Body of pancreas (tissue), 4 donors: ENCODE measurements at regions not wholly inside any gene's neighbourhood (a gene's known extent, or its start where the extent isn't known, plus 50 kb on each side); places are given as distances from the start of the nearest gene placed in this dataset.

Experiments used
- ATAC-seq: fragments of 150-250 bp; one replicate; pipeline ENCODE4 v1.9.1; 2016
- DNase-seq, 4 donors: peaks; one replicate each; pipeline ENCODE4 v3.0.0-alpha.2; 2019
- H3K27ac ChIP-seq, 4 donors: fragments of 200-600 bp; sonication (generic); 1 replicate in 3 of 4; 2 replicates in 1 of 4; pipeline versions ENCODE4 v1.5.1 to v1.6.1; 2016 to 2019; ENCODE audit warnings: mild to moderate bottlenecking in 1 of 4, mixed read lengths in 1 of 4, moderate library complexity in 1 of 4
- H3K27me3 ChIP-seq, 2 donors: fragments of 200-600 bp; sonication (generic); one replicate each; pipeline ENCODE4 v1.6.0; 2016; ENCODE audit warnings: mild to moderate bottlenecking in 1 of 2
- H3K36me3 ChIP-seq, 2 donors: fragments of 200-600 bp; sonication (generic); replicated peaks in 1 of 2; 2 replicates each; pipeline ENCODE4 v1.5.1; 2016; ENCODE audit warnings: low read depth in 2 of 2; ENCODE audit not compliant: insufficient read depth in 1 of 2
- H3K4me1 ChIP-seq: fragments of 200-600 bp; sonication (generic); one replicate; pipeline ENCODE4 v1.6.0; 2016
- H3K4me3 ChIP-seq, 2 donors: fragments of 200-600 bp; sonication (generic); 1 replicate in 1 of 2; 2 replicates in 1 of 2; pipeline ENCODE4 v1.5.1; 2016 to 2019
- H3K9me3 ChIP-seq, 3 donors: fragments of 200-600 bp; sonication (generic); 1 replicate in 2 of 3; 2 replicates in 1 of 3; pipeline ENCODE4 v1.5.1; 2016
- POLR2A ChIP-seq, 3 donors: fragments of 450-650 bp; IDR thresholded peaks; one replicate each; pipeline ENCODE4 v1.6.1; 2016; ENCODE audit warnings: antibody characterized with exemption in 3 of 3, mild to moderate bottlenecking in 2 of 3
- WGBS, 2 donors: methylation state at CpG; one replicate each; pipeline ENCODE4 v1.1.5; 2017; 5-methylcytosine and 5-hydroxymethylcytosine counted together
- intact Hi-C: fragments of 100-400 bp; cut with DNase I; formaldehyde crosslinking; loops from one replicate; pipeline ENCODE4 v1.15.1; 2023
- TF ChIP-seq, protein P1 (sequence below), 7 experiments: fragments of 450-650 bp in 4 of 7; fragments of 200-600 bp in 3 of 7; sonication (generic) in 3 of 7; IDR thresholded peaks; one replicate each; pipeline ENCODE4 v1.5.1; 2016 to 2019; ENCODE audit warnings: antibody characterized with exemption in 7 of 7

DNA sequence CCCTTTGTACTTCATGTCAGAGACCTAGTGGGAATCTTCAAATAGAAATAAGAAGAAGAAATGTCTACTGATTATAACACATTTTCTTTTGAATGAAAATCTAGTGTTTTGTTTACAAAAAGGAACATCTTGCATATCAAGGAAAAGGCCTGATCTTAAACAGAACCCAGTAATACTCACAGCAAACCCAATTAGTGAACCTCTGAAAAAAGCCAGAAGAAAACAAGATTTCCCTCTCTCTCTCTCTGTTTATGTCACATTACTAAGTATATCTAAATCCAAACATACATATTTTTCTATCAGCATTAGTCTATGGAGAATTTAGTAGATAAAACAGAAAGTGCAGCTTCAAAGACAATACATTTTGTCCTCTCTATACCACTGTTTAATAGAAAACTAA lies 457.9 kb downstream of the NR2F1-AS1 start:
- H3K36me3 ChIP-seq: no peaks in the 10 kb centered on the region
- H3K27me3 ChIP-seq: no peaks in the 10 kb centered on the region
- DNase-seq (no peak), ATAC-seq (no peak)
- no peaks in the 10 kb centered on the region for H3K9me3 ChIP-seq
- TF ChIP-seq POLR2A (IDR thresholded peaks at IDR 0.05): no peak
- TF ChIP-seq, protein P1, sequence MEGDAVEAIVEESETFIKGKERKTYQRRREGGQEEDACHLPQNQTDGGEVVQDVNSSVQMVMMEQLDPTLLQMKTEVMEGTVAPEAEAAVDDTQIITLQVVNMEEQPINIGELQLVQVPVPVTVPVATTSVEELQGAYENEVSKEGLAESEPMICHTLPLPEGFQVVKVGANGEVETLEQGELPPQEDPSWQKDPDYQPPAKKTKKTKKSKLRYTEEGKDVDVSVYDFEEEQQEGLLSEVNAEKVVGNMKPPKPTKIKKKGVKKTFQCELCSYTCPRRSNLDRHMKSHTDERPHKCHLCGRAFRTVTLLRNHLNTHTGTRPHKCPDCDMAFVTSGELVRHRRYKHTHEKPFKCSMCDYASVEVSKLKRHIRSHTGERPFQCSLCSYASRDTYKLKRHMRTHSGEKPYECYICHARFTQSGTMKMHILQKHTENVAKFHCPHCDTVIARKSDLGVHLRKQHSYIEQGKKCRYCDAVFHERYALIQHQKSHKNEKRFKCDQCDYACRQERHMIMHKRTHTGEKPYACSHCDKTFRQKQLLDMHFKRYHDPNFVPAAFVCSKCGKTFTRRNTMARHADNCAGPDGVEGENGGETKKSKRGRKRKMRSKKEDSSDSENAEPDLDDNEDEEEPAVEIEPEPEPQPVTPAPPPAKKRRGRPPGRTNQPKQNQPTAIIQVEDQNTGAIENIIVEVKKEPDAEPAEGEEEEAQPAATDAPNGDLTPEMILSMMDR (IDR thresholded peaks at IDR 0.05): no peak
- intact Hi-C loops: no loop called here
- no peak overlapping the region for H3K27ac ChIP-seq
- no peak overlapping the region for H3K4me3 ChIP-seq
- H3K4me1 ChIP-seq: no peaks in the 10 kb centered on the region

- H3K27ac ChIP-seq: no peak overlapping the region
- no peaks in the 10 kb centered on the region for H3K36me3 ChIP-seq
- WGBS, 2 donors: 48 to 64% methylated on average over 2 of the region's 2 CpGs
- DNase-seq (no peak), ATAC-seq (no peak)
- no peaks in the 10 kb centered on the region for H3K4me1 ChIP-seq
- no peak overlapping the region for H3K4me3 ChIP-seq
- no peaks in the 10 kb centered on the region for H3K27me3 ChIP-seq
- intact Hi-C loops: no loop called here
- H3K9me3 ChIP-seq: no peaks in the 10 kb centered on the region
- no peak for TF ChIP-seq POLR2A (IDR thresholded peaks at IDR 0.05)
- TF ChIP-seq, protein P1 (IDR thresholded peaks at IDR 0.05): no peak
These were observed 458.6 kb downstream of the NR2F1-AS1 start for GRCh38 chr5:93122446-93122845.

DNA sequence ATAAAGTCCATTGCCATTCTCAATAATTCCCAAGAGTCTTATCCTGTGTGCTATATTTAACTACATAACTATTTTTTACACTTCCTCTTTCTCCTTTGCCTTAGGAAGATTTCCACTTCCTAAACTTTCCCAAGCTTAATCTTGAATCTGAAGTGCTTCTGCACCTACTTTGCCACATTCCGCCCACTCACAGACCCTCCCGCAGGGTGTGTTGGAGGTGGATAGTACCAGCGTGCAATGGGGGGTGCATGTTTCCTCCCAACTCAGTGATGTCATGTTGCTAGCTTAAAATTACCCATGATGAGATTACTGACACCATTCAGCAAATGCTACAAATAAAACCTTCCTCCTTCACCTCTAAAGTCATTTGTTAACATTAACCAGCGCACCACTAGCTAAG lies 460.2 kb downstream of the NR2F1-AS1 start:
- Histone ChIP-seq H3K27ac (no peak overlapping the region), H3K9me3 (no peaks in the 10 kb centered on the region), H3K4me1 (no peaks in the 10 kb centered on the region), H3K27me3 (no peaks in the 10 kb centered on the region), H3K4me3 (no peak overlapping the region), H3K36me3 (no peaks in the 10 kb centered on the region)
- no peak for TF ChIP-seq POLR2A (IDR thresholded peaks at IDR 0.05)
- TF ChIP-seq, protein P1 (IDR thresholded peaks at IDR 0.05): no peak
- WGBS, 2 donors: 77 to 78% methylated on average over 4 of the region's 4 CpGs
- DNase-seq (no peak), ATAC-seq (no peak)
- intact Hi-C loops: no loop called here

GRCh38 chr5:93120051-93120450 lies 461.0 kb downstream of the NR2F1-AS1 start:
- no peak for TF ChIP-seq POLR2A (IDR thresholded peaks at IDR 0.05)
- TF ChIP-seq, protein P1 (IDR thresholded peaks at IDR 0.05): no peak
- Histone ChIP-seq H3K27me3 (no peaks in the 10 kb centered on the region), H3K27ac (no peak overlapping the region), H3K36me3 (no peaks in the 10 kb centered on the region), H3K9me3 (no peaks in the 10 kb centered on the region), H3K4me3 (no peak overlapping the region), H3K4me1 (no peaks in the 10 kb centered on the region)
- intact Hi-C loops: no loop called here
- ATAC-seq (no peak), DNase-seq (no peak)
- WGBS, 2 donors: 81 to 90% methylated on average over 1 of the region's 1 CpG

DNA sequence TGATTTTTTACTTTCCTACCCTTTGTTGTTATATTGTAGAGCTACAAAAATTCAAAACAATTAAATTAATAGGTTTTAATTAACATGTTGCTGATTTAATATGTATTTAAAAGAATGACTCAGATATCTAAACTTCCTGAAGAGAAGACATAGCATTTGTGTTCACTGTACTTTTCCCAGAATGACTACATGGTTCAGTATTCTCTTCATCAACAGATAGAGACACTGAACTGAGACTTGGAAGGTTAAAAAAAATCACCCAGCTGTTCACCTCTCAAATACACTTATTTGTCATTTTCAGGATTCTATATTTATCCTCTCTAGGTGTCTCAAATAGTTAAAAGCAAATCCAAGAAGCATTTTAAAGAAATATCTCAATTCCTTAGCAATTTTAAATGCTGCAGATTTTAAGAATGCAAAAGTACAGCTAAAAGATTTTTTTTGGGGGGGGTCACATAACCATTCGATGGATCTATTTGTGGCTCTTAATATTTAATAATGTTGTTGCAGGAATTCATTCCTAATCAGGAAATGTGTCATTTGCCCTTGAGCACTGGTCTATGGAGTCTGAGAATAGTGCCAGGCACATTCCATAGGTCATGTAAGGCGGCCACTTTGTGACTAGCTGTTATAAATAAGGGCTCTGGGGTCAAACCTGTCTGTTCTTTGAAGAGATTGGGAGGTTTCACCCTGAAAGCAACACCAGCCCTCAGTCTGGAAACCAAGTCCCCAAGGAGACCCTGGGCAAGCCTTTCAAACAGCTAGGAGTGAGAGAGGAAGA lies 463.1 kb downstream of the NR2F1-AS1 start:
- intact Hi-C loops: no loop called here
- Histone ChIP-seq H3K4me3 (no peak overlapping the region), H3K27me3 (no peaks in the 10 kb centered on the region), H3K36me3 (no peaks in the 10 kb centered on the region), H3K9me3 (no peaks in the 10 kb centered on the region), H3K27ac (no peak overlapping the region), H3K4me1 (no peaks in the 10 kb centered on the region)
- WGBS, 2 donors: 24 to 29% methylated on average over 2 of the region's 2 CpGs
- no peak for TF ChIP-seq POLR2A (IDR thresholded peaks at IDR 0.05)
- TF ChIP-seq, protein P1 (IDR thresholded peaks at IDR 0.05): no peak
- ATAC-seq (no peak), DNase-seq (no peak)
